ENCODE measurements at regions not wholly inside any gene's neighbourhood (a gene's known extent, or its start where the extent isn't known, plus 50 kb on each side); places are given as distances from the start of the nearest gene placed in this dataset.

DNA sequence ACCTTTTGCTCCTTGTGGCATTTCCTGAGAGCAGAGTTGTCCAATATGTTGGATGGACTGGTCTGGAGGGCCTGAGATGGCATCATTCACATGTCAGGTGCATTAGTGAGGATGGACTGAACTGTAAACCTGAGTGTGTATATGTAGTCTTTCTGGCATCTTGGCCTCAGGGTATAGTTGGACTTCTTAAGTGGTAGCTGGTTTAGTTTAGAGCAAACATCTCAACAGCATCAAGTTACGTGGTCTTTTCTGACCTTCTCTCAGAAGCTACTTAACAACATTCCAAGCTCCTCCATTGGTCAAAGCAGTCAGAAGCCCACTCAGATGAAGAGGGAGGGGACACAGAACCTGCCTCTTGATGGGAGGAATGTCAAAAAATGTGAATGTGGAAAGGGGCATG lies 829.9 kb downstream of the METTL15 start:
- H3K4me3 ChIP-seq (ENCODE audit: low read depth, low read length), result no peak overlapping the region
- DNase-seq (ENCODE audit: low read depth), result no peak
- TF ChIP-seq, protein P1, sequence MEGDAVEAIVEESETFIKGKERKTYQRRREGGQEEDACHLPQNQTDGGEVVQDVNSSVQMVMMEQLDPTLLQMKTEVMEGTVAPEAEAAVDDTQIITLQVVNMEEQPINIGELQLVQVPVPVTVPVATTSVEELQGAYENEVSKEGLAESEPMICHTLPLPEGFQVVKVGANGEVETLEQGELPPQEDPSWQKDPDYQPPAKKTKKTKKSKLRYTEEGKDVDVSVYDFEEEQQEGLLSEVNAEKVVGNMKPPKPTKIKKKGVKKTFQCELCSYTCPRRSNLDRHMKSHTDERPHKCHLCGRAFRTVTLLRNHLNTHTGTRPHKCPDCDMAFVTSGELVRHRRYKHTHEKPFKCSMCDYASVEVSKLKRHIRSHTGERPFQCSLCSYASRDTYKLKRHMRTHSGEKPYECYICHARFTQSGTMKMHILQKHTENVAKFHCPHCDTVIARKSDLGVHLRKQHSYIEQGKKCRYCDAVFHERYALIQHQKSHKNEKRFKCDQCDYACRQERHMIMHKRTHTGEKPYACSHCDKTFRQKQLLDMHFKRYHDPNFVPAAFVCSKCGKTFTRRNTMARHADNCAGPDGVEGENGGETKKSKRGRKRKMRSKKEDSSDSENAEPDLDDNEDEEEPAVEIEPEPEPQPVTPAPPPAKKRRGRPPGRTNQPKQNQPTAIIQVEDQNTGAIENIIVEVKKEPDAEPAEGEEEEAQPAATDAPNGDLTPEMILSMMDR (IDR thresholded peaks at IDR 0.05; ENCODE audit: insufficient read depth, low read length), result no peak

DNA sequence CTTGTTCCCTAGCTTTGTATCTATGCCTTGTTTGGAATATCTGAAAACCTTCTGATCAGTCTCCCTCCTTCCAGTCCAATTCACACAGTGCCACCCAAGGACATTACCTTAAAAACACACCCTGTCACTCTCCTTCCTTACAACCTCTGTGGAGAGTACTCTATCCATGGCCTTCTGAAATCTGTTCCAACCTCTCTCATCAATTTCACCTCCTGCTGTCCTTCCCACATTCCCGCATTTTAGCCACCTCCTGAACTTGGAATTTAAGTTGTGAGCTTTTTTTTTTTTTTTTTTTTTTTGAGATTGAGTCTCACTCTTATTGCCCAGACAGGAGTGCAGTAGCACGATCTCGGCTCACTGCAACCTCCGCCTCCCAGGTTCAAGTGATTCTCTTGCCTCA lies 824.8 kb downstream of the METTL15 start:
- H3K4me3 ChIP-seq (ENCODE audit: low read depth, low read length), result no peak overlapping the region
- no peak for DNase-seq (ENCODE audit: low read depth)
- TF ChIP-seq, protein P1 (IDR thresholded peaks at IDR 0.05; ENCODE audit: insufficient read depth, low read length), result no peak

DNA sequence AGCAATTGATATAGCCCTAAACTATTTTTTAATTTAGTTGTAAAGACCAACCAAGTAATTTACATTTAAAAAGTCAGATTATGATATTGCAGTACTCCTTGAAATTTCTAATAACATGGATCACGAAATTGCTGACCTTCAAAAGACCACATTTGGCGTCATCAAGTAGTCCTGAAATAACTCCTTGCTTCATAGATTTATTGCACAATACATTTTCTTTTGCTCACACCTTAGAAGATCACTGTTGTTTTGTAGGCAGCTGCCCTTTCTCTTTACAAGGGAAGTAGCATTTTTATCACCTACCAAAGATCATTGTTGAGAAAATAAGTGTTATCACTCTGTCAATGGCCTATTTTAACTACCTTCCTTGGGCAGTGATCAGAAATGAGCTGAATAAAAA lies 815.8 kb downstream of the METTL15 start:
- TF ChIP-seq, protein P1 (IDR thresholded peaks at IDR 0.05; ENCODE audit: insufficient read depth, low read length), result no peak
- peak; percentile 5 for DNase-seq (ENCODE audit: low read depth)
- H3K4me3 ChIP-seq (ENCODE audit: low read depth, low read length), result no peak overlapping the region

DNA sequence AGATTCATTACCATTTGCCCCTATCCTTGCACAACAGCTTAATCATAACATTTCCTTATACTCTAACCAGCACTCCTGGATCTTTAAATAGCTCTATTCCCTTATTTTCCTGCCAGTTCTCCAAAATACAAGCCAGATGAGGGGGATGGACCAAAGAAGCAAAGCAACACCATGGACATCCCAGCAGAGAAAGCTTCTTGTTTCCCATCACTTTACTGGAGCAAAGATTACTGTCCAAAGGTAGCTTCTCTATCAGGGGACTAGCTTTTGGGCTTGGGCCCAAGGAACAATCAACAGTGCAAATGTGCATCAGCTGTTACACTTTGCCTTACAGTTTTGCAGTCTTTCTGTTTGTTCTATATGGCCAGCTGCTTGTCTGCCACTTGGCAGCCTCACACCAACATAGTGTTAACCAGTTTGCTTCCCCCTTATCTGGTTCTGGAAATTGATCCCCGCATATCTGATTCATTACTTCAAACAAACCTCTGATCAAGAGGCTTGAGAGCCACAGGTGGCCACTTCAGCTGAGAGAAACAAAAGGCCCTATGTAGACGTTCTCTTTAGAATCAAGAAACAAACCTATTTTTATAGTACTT lies 814.3 kb downstream of the METTL15 start:
- DNase-seq (ENCODE audit: low read depth), result peak; percentile 40
- H3K4me3 ChIP-seq (ENCODE audit: low read depth, low read length), result no peak overlapping the region

DNA sequence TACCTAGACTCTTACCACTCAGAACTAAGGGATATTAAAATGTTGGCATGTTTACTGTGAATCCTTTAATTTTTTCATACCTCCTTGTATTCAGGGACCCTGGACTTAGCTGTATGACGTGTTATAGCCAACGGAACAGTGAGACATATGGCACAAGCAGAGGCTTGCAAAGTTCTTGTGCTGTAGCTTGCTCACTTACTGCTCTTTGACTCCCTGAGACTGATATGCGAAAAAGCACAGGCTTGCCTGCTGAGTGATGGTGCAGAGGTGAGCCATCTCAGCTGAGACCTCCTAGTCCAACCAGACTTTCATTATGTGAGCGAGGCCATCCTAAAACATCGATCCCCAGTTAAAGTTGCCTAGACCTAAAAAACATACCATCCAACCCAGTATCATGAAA lies 811.0 kb downstream of the METTL15 start:
- TF ChIP-seq, protein P1 (IDR thresholded peaks at IDR 0.05; ENCODE audit: insufficient read depth, low read length), result no peak
- DNase-seq (ENCODE audit: low read depth), result no peak
- H3K4me3 ChIP-seq (ENCODE audit: low read depth, low read length), result no peak overlapping the region

More for the DNA sequence above, 814.3 kb downstream of the METTL15 start:
- TF ChIP-seq, protein P1 (IDR thresholded peaks at IDR 0.05; ENCODE audit: insufficient read depth, low read length), result no peak

DNA sequence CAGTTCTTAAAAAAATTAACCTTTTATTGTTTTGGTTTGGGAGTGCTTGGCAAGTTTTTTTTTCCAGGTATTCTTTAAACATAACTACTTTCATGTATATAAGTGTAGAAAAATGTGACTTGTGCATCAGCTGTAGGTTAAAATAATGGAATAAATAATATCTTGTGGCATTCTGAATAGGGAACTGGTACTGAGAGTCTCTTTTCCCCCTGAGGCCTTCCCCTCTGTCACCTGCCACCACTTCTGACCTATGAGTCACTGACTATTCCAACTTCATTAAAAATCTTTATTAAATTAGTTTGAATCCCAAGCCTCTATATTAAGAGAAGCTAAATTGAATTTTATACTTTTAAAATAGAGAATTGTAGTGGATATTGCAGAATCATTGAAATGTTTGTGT lies 805.7 kb downstream of the METTL15 start:
- TF ChIP-seq, protein P1 (IDR thresholded peaks at IDR 0.05; ENCODE audit: insufficient read depth, low read length), result no peak
- H3K4me3 ChIP-seq (ENCODE audit: low read depth, low read length), result no peak overlapping the region
- DNase-seq (ENCODE audit: low read depth), result no peak

DNA sequence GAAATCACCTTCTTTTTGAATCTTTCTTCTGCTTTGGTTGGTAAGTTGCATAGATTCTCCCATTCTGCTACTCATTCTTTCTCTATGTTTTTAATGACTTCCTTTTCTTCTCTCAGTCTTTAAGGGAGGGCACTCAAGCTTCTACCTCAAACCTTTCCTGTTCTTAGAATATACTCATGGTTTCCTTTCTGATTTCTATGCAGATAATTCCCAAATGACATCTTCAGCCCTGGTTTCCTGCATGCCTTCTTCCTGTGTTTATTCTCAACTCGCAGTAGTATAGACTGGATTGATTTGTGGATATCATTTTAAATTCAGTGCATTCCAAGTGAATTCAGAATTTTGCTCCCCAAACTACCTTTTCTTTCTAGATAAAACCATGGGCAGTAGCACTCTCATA lies 803.6 kb downstream of the METTL15 start:
- TF ChIP-seq, protein P1 (IDR thresholded peaks at IDR 0.05; ENCODE audit: insufficient read depth, low read length), result no peak
- H3K4me3 ChIP-seq (ENCODE audit: low read depth, low read length), result no peak overlapping the region
- no peak for DNase-seq (ENCODE audit: low read depth)
